ENCODE measurements at regions not wholly inside any gene's neighbourhood (a gene's known extent, or its start where the extent isn't known, plus 50 kb on each side); places are given as distances from the start of the nearest gene placed in this dataset.
"Not testable (repeated sequence)": the region's sequence is repeated elsewhere in the genome, so short reads cannot be mapped to it uniquely, and the experiment has no call there.

- H3K4me3 ChIP-seq (ENCODE audit: control insufficient read depth, low read depth, low read length) = no peak overlapping the region
- DNase-seq (ENCODE audit: low read depth) = no peak
- no peak for TF ChIP-seq CTCF (IDR thresholded peaks at IDR 0.05; ENCODE audit: control insufficient read depth, insufficient read depth, low read depth, low read length, missing control alignments)
Measured at GRCh38 chr7:66443946-66444345, 184.7 kb upstream of the KCTD7 start.

DNA sequence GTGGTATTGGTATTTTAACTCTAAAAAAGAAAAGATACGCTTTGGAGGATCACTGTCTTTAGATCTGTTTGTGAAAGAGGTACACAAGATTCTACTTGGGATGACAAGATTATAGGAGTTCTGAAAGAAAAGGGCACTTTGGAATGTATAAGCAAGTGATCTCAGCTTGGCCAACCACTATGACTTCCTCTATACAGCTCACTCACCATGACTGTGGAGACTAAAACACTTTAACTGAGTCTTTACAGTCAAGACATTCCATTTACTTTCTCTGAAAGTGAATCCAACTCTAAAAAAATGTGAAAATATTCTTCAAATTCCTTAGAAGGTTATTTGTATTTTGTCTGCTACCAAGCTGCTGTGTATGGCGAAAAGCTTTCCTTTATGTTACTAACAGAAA lies 181.7 kb upstream of the KCTD7 start:
- DNase-seq (ENCODE audit: low read depth); H3K4me3 ChIP-seq (ENCODE audit: control insufficient read depth, low read depth, low read length): not testable (repeated sequence)

DNA sequence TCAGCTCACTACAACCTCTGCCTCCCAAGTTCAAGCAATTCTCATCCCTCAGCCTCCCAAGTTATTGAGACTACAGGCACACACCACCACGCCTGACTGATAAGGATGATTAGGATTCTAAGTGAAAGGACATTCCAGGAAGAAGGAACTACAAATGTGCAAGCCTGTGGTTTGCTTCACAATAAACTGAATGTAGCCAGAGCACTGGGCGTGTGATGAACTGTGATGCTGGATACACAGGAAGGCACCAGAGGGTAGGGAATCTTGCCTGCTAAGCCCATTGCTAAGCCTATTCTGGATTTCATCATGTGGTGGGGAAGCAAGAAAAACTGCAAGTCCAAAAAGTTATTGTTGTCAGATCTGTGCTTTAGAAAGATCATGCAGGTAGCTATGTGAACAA lies 177.9 kb upstream of the KCTD7 start:
- not testable (repeated sequence) for H3K4me3 ChIP-seq (ENCODE audit: control insufficient read depth, low read depth, low read length); DNase-seq (ENCODE audit: low read depth)

- H3K4me3 ChIP-seq (ENCODE audit: control insufficient read depth, low read depth, low read length); DNase-seq (ENCODE audit: low read depth): not testable (repeated sequence)
Measured at GRCh38 chr7:66451713-66452112, 177.0 kb upstream of the KCTD7 start.

DNA sequence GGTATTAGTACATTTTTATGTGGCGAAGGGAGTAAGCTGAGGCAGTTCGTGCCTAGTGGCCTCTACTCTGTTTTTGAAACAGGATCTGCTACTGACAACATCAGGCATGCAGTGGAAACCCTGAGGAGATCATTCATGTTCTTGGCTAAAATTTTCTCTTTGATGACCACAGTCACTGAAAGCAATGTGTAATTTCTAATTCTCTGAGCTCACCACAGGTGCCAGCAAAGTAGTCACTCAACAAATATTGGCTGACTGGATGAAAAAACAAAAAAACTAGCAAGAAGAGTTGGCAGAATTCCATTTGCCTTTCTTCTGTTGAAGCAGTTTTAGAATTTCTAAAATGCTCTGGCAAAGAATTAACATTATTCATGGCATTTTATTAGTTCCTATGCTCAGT lies 176.5 kb upstream of the KCTD7 start:
- TF ChIP-seq CTCF (IDR thresholded peaks at IDR 0.05; ENCODE audit: control insufficient read depth, insufficient read depth, low read depth, low read length, missing control alignments) = no peak
- H3K4me3 ChIP-seq (ENCODE audit: control insufficient read depth, low read depth, low read length) = no peak overlapping the region
- DNase-seq (ENCODE audit: low read depth) = no peak

GRCh38 chr7:66453340-66453739 lies 175.3 kb upstream of the KCTD7 start:
- no peak for TF ChIP-seq CTCF (IDR thresholded peaks at IDR 0.05; ENCODE audit: control insufficient read depth, insufficient read depth, low read depth, low read length, missing control alignments)
- no peak for DNase-seq (ENCODE audit: low read depth)
- no peak overlapping the region for H3K4me3 ChIP-seq (ENCODE audit: control insufficient read depth, low read depth, low read length)

DNA sequence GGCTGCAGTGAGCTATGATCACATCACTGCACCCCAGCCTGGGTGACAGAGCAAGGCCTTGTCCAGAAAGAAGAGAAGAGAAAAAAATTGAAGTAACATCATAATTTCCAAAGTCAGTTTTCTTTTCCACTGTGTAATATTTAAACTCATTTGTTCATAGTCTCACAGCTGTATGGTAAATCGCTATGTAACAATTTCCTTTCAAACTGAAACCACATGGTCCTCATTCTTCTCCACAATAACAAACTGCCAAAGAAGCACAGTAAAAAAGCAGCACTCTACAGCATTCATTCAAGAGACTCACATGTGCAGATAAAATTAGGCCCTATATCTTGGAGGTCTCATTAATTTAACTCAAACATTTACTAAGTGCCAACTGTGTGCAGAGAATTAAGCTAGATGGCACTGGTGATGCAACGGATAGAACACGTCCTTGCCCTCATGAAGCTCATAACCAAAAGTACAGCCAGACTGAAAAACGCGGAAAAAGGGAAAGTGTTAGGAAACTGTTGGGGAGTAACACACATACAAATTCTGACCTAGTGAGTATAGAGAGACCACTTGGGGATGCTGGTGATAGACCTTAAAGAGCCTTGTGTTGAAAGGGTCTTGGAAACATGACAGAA lies 174.0 kb upstream of the KCTD7 start:
- H3K4me3 ChIP-seq (ENCODE audit: control insufficient read depth, low read depth, low read length) = no peak overlapping the region
- no peak for DNase-seq (ENCODE audit: low read depth)
- no peak for TF ChIP-seq CTCF (IDR thresholded peaks at IDR 0.05; ENCODE audit: control insufficient read depth, insufficient read depth, low read depth, low read length, missing control alignments)

DNA sequence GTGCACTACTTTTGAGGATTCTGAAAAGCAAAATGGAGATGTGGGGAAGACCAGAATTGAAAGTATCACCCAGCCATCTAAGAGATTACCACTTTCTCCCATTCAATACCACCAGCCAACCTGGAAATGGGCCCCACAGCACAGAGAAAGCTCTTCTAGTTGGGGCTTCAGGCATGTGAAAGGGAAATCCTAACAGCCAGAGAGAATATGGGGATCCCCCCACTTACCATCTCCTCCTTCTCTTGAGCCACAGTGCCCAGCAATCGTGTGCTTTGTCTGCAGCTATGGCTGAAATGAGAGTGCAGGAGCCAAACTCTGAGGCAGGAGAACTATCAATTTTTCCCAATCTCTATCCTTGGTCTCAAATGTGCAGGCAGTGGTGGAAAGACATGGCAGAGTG lies 173.2 kb upstream of the KCTD7 start:
- DNase-seq (ENCODE audit: low read depth); H3K4me3 ChIP-seq (ENCODE audit: control insufficient read depth, low read depth, low read length): not testable (repeated sequence)

GRCh38 chr7:66456431-66456830 lies 172.2 kb upstream of the KCTD7 start:
- DNase-seq (ENCODE audit: low read depth); H3K4me3 ChIP-seq (ENCODE audit: control insufficient read depth, low read depth, low read length): not testable (repeated sequence)

DNA sequence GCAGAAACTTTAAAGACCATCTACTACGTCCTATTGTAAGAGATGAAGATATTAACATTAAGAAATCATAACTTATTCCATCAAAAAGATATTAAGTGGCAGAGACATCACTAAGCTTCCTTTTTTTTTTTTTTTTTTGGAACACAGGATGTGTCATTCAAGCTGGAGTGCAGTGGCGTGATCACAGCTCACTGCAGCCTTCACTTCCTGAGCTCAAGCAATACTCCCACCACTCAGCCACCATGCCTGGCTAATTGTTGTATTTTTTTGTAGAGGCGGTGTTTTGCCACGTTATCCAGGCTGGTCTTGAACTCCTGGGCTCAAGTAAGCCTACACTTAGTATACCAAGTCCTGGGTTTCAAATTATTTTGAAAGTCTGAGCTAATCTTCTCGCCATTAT lies 169.7 kb upstream of the KCTD7 start:
- not testable (repeated sequence) for H3K4me3 ChIP-seq (ENCODE audit: control insufficient read depth, low read depth, low read length); DNase-seq (ENCODE audit: low read depth)

DNA sequence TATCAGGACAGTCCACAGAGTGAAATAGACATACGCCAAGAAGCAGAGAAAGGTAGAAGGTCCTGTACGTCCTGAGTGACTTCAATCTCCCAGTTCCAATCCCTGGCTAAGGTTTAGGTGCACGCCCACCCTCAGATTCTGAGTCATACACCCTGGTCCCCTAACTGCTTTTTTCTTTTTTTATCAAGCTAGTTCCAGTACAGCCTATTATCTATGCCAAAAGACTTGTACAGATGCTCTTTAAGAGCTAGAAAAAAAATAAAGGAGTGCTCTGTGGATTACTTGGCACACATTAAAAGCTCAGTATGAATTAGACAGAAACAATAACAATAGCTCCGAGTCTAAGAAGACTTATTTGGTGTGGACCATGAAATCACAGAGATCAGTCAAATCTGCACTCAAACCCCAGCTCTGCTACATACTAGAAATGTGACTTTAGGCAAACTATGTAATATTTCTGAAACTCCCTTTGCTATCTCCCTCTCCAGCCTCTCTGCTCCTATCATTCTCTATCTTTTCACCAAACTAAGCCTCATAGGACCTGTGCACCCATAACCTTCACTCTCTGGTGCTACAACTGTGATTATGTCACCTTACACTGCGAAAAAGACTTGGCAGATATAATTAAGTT lies 168.8 kb upstream of the KCTD7 start:
- not testable (repeated sequence) for DNase-seq (ENCODE audit: low read depth); H3K4me3 ChIP-seq (ENCODE audit: control insufficient read depth, low read depth, low read length)

Data from AG09309 (cell line).